RWPE2 (cell line): ENCODE measurements at regions not wholly inside any gene's neighbourhood (a gene's known extent, or its start where the extent isn't known, plus 50 kb on each side); places are given as distances from the start of the nearest gene placed in this dataset.

Experiments used
- ATAC-seq: fragments of 200-7000 bp; cut with Tn5 transposase; 3 replicates; pipeline ENCODE4 v1.9.1; 2021; ENCODE audit warnings: low read depth
- DNase-seq: peaks from one replicate; pipeline ENCODE4 v3.0.0-alpha.2; 2020; ENCODE audit warnings: low spot score
- H3K27ac ChIP-seq: fragments of 450-650 bp; 2 replicates; pipeline ENCODE4 v1.5.1; 2017; ENCODE audit warnings: mild to moderate bottlenecking; ENCODE audit not compliant: poor library complexity, severe bottlenecking
- H3K27me3 ChIP-seq: fragments of 250-450 bp; sonication (Bioruptor Pico); 2 replicates; pipeline ENCODE4 v1.5.1; 2021; ENCODE audit warnings: mild to moderate bottlenecking, moderate library complexity; ENCODE audit not compliant: insufficient read depth, poor library complexity, severe bottlenecking
- H3K36me3 ChIP-seq: fragments of 250-450 bp; sonication (Bioruptor Pico); 2 replicates; pipeline ENCODE4 v1.5.1; 2020; ENCODE audit warnings: low read depth, mild to moderate bottlenecking, moderate library complexity
- H3K4me1 ChIP-seq: fragments of 250-450 bp; sonication (Bioruptor Pico); 2 replicates; pipeline ENCODE4 v1.5.1; 2021; ENCODE audit warnings: mild to moderate bottlenecking, moderate library complexity; ENCODE audit not compliant: insufficient read depth, poor library complexity, severe bottlenecking
- H3K4me3 ChIP-seq: fragments of 250-450 bp; sonication (Bioruptor Pico); 2 replicates; pipeline ENCODE4 v1.5.1; 2021; ENCODE audit warnings: mild to moderate bottlenecking, moderate library complexity; ENCODE audit not compliant: severe bottlenecking
- H3K9me3 ChIP-seq: fragments of 250-450 bp; sonication (Bioruptor Pico); 2 replicates; pipeline ENCODE4 v1.5.1; 2021; ENCODE audit warnings: mild to moderate bottlenecking, moderate library complexity; ENCODE audit not compliant: severe bottlenecking
- CTCF ChIP-seq: fragments of 450-650 bp; IDR thresholded peaks from one replicate; pipeline ENCODE4 v1.5.1; 2017; ENCODE audit warnings: mild to moderate bottlenecking, moderate library complexity; ENCODE audit not compliant: poor library complexity, severe bottlenecking

- no peak for TF ChIP-seq CTCF
- H3K4me3 ChIP-seq: no peak overlapping the region
- H3K27ac ChIP-seq: no peak overlapping the region
- no peaks in the 10 kb centered on the region for H3K9me3 ChIP-seq
- no peaks in the 10 kb centered on the region for H3K27me3 ChIP-seq
- no peaks in the 10 kb centered on the region for H3K4me1 ChIP-seq
- DNase-seq (no peak), ATAC-seq (no peak)
- H3K36me3 ChIP-seq: no peaks in the 10 kb centered on the region
Observed at GRCh38 chr5:54833590-54833989, 151.8 kb downstream of the ESM1 start.

GRCh38 chr5:54832858-54833257 lies 152.5 kb downstream of the ESM1 start:
- no peak for DNase-seq
- ATAC-seq: no peak
- no peaks in the 10 kb centered on the region for H3K36me3 ChIP-seq
- no peak overlapping the region for H3K27ac ChIP-seq
- H3K9me3 ChIP-seq: no peaks in the 10 kb centered on the region
- TF ChIP-seq CTCF: no peak
- no peak overlapping the region for H3K4me3 ChIP-seq
- H3K27me3 ChIP-seq: no peaks in the 10 kb centered on the region
- no peaks in the 10 kb centered on the region for H3K4me1 ChIP-seq

- Histone ChIP-seq H3K27me3 (no peaks in the 10 kb centered on the region), H3K4me1 (no peaks in the 10 kb centered on the region), H3K9me3 (no peaks in the 10 kb centered on the region), H3K27ac (no peak overlapping the region), H3K4me3 (no peak overlapping the region), H3K36me3 (no peaks in the 10 kb centered on the region)
- ATAC-seq (no peak), DNase-seq (no peak)
- no peak for TF ChIP-seq CTCF
Observed at GRCh38 chr5:54832045-54832444, 153.3 kb downstream of the ESM1 start.

- H3K9me3 ChIP-seq: no peaks in the 10 kb centered on the region
- no peak overlapping the region for H3K27ac ChIP-seq
- H3K36me3 ChIP-seq: no peaks in the 10 kb centered on the region
- ATAC-seq: no peak
- no peak overlapping the region for H3K4me3 ChIP-seq
- no peak for TF ChIP-seq CTCF
- no peaks in the 10 kb centered on the region for H3K27me3 ChIP-seq
- H3K4me1 ChIP-seq: no peaks in the 10 kb centered on the region
- DNase-seq: no peak
Observed at GRCh38 chr5:54831233-54831632, 154.2 kb downstream of the ESM1 start.

- DNase-seq: no peak
- no peaks in the 10 kb centered on the region for H3K9me3 ChIP-seq
- H3K27me3 ChIP-seq: no peaks in the 10 kb centered on the region
- H3K36me3 ChIP-seq: no peaks in the 10 kb centered on the region
- ATAC-seq: no peak
- TF ChIP-seq CTCF: no peak
- H3K27ac ChIP-seq: no peak overlapping the region
- H3K4me3 ChIP-seq: no peak overlapping the region
- H3K4me1 ChIP-seq: peaks cover 2% of the 10 kb centered on the region
Observed at GRCh38 chr5:54829676-54830535, 155.5 kb downstream of the ESM1 start.
